Spinal cord (tissue), 9 donors: ENCODE measurements at regions not wholly inside any gene's neighbourhood (a gene's known extent, or its start where the extent isn't known, plus 50 kb on each side); places are given as distances from the start of the nearest gene placed in this dataset.

ENCODE experiments used
- DNase-seq, 6 donors: peaks; one replicate each; pipeline versions ENCODE4 v3.0.0 to v3.0.0-alpha.2; 2013 to 2015; ENCODE audit warnings: low spot score in 6 of 6, low read depth in 4 of 6
- H3K27ac ChIP-seq: one replicate; pipeline ENCODE4 v1.5.1; 2013; ENCODE audit warnings: low read depth, low read length, control low read depth
- H3K27me3 ChIP-seq: one replicate; pipeline ENCODE4 v1.6.1; 2013; ENCODE audit warnings: low read length; ENCODE audit not compliant: control insufficient read depth, insufficient read depth
- H3K36me3 ChIP-seq: one replicate; pipeline ENCODE4 v1.6.1; 2013; ENCODE audit warnings: low read length; ENCODE audit not compliant: control insufficient read depth, insufficient read depth
- H3K4me1 ChIP-seq: one replicate; pipeline ENCODE4 v1.6.1; 2013; ENCODE audit warnings: low read length; ENCODE audit not compliant: control insufficient read depth, insufficient read depth
- H3K4me3 ChIP-seq: one replicate; pipeline ENCODE4 v1.5.1; 2013; ENCODE audit warnings: low read depth, low read length, control low read depth
- H3K9me3 ChIP-seq: one replicate; pipeline ENCODE4 v1.6.1; 2013; ENCODE audit warnings: low read length; ENCODE audit not compliant: control insufficient read depth, insufficient read depth
- WGBS: methylation state at CpG from one replicate; pipeline ENCODE4 v1.1.5; 2013; ENCODE audit warnings: missing lambda C conversion rate; ENCODE audit not compliant: insufficient coverage; 5-methylcytosine and 5-hydroxymethylcytosine counted together
- donor health status: healthy.

DNA sequence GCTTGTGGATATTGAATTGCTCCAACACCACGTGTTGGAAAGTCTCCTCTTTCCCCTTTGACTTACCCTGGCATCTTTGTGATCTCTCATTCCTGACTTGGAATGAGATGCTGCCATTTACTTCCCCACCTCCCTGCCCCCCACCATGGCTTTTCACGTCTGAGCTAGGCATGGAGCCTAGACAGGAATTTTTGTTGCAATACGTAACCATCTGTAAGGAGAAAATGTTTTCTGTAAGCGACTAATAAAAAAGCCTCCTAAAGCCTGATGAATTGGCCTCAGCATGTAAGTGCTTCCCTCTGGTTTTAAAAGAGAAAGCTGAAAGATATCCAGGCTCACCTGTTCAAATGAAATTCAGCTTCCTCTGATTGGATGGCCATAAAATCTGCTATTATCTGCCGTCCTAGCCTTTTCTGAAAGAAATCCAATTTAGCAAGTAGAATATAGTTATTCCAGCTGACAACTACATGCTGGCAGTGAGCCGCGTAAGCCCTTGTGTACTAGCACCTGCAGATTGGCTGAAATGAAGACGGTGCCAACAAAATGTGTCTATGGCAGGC lies 200.1 kb downstream of the NSG2 start:
- H3K27me3 ChIP-seq: no peaks in the 10 kb centered on the region
- H3K27ac ChIP-seq: no peak overlapping the region
- no peaks in the 10 kb centered on the region for H3K36me3 ChIP-seq
- WGBS: 25% methylated on average over 5 of the region's 8 CpGs
- no peaks in the 10 kb centered on the region for H3K9me3 ChIP-seq
- DNase-seq: peak in 2 of 6 donors; percentile 62 to 93
- no peak overlapping the region for H3K4me3 ChIP-seq
- H3K4me1 ChIP-seq: no peaks in the 10 kb centered on the region

DNA sequence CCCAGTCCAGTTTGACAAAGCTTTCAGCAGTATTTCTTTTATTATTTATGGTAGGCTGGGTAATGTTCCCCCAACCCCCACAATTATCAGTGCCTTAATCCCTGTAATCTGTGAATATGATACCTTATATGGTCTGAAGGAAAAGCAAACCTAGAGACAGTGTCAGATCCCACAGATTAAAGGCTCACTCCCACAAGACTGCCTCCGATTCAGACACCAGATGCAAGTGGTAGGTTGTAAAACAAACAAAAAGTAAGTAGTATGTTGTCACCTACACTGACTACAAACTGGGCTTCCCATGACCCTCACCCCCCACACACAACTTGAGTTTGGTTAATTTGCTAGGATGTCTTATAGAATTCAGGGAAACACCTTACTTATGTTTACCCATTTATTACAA lies 201.2 kb downstream of the NSG2 start:
- H3K9me3 ChIP-seq: no peaks in the 10 kb centered on the region
- no peaks in the 10 kb centered on the region for H3K4me1 ChIP-seq
- no peak overlapping the region for H3K4me3 ChIP-seq
- H3K36me3 ChIP-seq: no peaks in the 10 kb centered on the region
- DNase-seq: no peak
- WGBS: no CpG with 5 or more reads among the region's 1 CpG
- H3K27me3 ChIP-seq: no peaks in the 10 kb centered on the region
- no peak overlapping the region for H3K27ac ChIP-seq

DNA sequence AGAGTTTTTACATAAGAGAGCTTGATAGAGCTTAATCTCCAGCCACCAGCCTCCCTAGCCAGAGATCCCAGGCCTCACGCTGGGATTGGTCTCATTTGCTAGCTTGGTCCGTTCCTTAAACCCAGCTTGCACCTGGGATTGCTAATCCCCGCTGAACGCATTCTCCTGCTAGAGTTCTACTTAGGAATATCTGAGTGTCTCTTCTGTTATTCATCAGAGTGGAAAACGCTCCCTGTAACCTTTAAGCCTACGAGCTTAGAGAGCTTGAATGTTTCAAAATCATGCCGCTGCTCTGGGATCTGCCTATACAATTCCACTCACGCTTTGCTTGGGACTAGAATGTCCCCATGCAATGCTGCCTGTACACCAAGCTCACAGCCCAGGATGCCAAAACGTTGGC lies 201.8 kb downstream of the NSG2 start:
- Histone ChIP-seq H3K4me3 (no peak overlapping the region), H3K4me1 (no peaks in the 10 kb centered on the region), H3K9me3 (no peaks in the 10 kb centered on the region), H3K36me3 (no peaks in the 10 kb centered on the region), H3K27me3 (no peaks in the 10 kb centered on the region), H3K27ac (no peak overlapping the region)
- WGBS: 75% methylated on average over 9 of the region's 9 CpGs
- peak in 1 of 6 donors; percentile 52 for DNase-seq

DNA sequence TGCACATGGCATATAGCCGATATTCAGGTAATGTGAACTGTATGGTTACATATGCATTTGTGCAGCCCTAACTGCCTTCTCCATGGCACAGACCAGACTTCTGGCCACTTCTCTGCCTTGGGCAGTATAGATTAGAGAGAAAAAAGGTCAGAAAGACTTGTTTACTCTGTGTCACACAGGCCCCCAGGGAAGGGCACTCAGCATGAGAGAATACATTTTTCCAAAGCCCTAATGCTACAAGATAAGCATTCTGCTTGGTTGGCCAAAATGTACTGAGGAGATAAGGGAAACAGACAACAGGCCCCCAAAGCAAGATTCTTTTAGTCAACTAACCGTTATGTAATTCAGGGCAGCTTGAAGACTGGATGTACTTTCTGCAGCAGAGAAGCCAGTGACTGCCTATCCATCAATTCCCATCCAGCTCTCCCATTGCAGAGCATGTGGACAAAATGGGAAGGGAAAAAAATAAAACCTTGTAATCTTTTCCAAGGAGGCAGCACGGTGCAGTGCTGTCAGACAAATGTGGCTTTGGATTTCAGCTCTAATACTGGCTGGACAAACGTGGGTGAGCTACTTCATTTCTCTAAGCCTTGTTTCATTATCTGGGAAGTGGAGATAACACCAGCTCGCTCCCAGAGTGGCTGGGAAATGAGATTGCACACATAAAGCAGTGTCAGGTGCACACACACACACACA lies 205.9 kb downstream of the NSG2 start:
- Histone ChIP-seq H3K9me3 (no peaks in the 10 kb centered on the region), H3K4me3 (no peak overlapping the region), H3K36me3 (no peaks in the 10 kb centered on the region), H3K27me3 (no peaks in the 10 kb centered on the region), H3K4me1 (no peaks in the 10 kb centered on the region), H3K27ac (no peak overlapping the region)
- 66% methylated on average over 3 of the region's 5 CpGs for WGBS
- peak in 1 of 6 donors; percentile 54 for DNase-seq

DNA sequence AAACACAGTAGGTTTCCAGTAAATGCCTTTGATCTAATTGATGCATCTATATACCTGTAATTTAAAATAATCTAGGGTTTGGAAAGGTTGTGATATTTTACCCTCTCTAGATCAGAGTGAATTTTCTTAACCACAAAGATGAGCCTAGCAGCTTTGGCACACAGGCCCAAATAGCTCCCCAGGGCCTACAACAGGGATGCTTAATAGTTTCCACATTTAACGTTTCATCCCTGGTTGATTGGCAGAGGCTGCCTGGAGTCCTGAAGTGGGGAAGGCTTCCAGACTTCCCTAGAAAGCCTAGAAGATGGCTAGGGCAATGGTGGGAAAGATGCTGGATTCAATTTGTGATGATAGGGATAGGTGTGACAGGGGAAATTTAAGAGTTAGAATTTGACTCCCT lies 206.6 kb downstream of the NSG2 start:
- Histone ChIP-seq H3K27me3 (no peaks in the 10 kb centered on the region), H3K9me3 (no peaks in the 10 kb centered on the region), H3K36me3 (no peaks in the 10 kb centered on the region), H3K27ac (no peak overlapping the region), H3K4me3 (no peak overlapping the region), H3K4me1 (no peaks in the 10 kb centered on the region)
- DNase-seq: no peak
- WGBS: 40% methylated on average over 1 of the region's 1 CpG

DNA sequence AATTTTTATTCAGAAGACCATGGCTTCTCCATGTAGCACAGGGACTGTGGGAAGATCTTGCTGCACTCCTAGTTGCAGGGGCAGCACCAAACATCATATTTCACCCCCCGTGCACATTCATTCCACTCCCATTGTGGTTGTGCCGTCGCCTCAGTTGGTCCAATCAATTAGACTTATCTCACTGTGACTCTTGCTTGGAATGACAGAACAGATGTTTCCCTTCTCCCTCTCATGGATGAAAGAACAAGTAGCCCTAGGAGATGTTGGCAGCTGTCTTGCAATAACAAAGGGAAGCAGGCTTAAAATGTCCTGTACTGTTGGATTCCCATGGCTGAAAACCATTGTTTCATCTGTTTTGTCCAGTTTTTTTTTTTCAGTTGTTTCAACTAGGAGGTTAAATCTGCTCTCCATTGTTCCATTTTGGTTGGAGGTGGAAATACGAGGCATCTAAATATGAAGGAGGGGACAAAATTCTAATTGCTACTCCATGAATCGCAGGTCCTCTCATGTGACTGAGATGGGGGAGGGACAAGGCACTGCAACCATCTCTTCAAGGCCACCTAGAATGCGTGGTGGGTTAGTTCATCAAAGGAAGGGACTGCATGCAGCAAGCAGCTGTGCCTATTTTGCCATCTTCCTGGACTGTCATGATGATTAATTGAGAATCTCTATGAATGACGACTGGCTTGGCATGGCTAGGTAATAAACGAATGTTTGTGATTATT lies 214.4 kb downstream of the NSG2 start:
- 53% methylated on average over 8 of the region's 8 CpGs for WGBS
- DNase-seq: peak in 1 of 6 donors; percentile 78
- Histone ChIP-seq H3K9me3 (no peaks in the 10 kb centered on the region), H3K27me3 (no peaks in the 10 kb centered on the region), H3K27ac (no peak overlapping the region), H3K4me3 (no peak overlapping the region), H3K4me1 (no peaks in the 10 kb centered on the region), H3K36me3 (no peaks in the 10 kb centered on the region)

DNA sequence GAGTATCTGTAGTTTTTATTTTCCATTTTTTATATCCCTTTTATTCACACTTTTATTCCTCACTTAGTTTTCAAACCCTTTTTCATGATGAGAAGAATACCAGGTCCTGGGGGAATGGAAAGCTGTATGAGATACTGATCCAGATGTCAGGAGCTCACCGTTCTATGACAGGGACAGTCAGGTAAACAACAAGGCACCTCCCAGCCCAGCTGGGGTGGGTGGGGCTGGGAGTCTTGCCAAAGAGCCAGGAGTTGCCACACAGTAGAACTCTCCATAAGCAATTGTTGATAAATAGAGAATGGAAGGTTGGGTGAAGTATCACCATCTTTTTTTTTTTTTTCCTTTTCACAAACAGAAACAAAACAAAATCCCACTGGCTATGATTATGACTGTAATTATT lies 225.8 kb downstream of the NSG2 start:
- no peak for DNase-seq
- WGBS: no CpG with 5 or more reads among the region's 1 CpG
- H3K9me3 ChIP-seq: no peaks in the 10 kb centered on the region
- H3K27me3 ChIP-seq: no peaks in the 10 kb centered on the region
- no peaks in the 10 kb centered on the region for H3K4me1 ChIP-seq
- H3K36me3 ChIP-seq: no peaks in the 10 kb centered on the region
- no peak overlapping the region for H3K27ac ChIP-seq
- H3K4me3 ChIP-seq: no peak overlapping the region

DNA sequence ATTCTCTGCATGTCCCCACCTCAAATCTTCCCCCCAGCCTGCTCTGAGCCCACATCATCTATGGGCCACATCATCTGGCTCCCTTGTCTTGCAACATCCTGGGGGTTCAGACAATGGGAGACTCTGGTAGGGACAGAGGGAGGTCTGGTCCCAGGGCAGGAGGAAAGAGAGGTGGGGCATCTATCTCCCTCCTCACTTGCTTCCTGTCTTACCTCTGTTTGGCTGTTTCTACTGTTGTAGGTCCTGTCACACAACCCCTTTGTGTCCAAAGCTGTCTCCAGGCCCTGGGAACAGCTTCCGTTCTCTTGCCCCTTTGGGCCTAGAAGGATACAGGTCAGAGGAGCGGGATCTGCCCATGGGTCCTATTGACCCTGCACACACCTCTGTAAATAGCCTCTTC lies 227.2 kb downstream of the NSG2 start:
- Histone ChIP-seq H3K27ac (no peak overlapping the region), H3K4me3 (no peak overlapping the region), H3K36me3 (no peaks in the 10 kb centered on the region), H3K9me3 (peaks cover 2% of the 10 kb centered on the region), H3K27me3 (no peaks in the 10 kb centered on the region), H3K4me1 (no peaks in the 10 kb centered on the region)
- no peak for DNase-seq
- 93% methylated on average over 2 of the region's 2 CpGs for WGBS

DNA sequence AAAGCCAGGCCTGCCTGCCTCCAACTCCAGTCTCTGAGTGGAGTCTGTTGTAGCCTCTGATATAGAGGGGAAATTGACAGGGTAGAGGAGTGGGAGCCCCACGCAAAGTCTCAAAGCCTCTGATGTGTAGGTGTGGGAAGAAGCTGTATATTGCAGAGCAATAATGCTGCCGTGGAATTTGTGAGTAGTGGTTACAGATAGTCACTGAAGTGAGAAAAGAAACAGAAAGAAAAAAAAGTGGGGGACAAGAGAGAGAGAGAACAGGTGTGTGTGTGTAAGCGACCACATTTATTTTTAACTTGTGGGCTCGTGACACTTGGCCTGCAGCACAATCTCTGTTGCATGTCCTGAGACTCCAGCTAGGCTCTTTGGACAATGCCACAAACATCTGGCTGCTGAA lies 227.8 kb downstream of the NSG2 start:
- H3K4me3 ChIP-seq: no peak overlapping the region
- 89% methylated on average over 3 of the region's 4 CpGs for WGBS
- no peaks in the 10 kb centered on the region for H3K36me3 ChIP-seq
- H3K4me1 ChIP-seq: no peaks in the 10 kb centered on the region
- no peak overlapping the region for H3K27ac ChIP-seq
- peaks cover 2% of the 10 kb centered on the region for H3K9me3 ChIP-seq
- no peaks in the 10 kb centered on the region for H3K27me3 ChIP-seq
- no peak for DNase-seq

DNA sequence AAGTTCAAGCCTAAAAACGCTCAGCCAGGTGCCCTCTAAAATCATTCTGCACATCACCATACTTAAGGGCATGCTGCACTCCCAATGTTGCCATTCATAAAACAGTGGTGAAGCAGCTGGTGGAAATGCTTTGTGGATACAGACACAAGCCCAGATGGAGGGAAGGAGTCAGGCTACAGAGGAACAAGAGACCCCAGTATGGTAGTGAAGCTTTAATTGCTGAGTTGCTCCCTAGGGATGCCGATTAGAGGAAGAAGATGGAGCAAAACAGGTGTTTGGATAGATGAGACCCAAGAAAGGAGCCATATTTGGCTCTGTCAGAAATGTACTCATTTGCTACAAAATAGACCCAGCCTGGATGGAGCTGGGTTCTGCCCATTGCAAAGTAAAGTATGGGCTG lies 230.5 kb downstream of the NSG2 start:
- Histone ChIP-seq H3K4me3 (no peak overlapping the region), H3K27me3 (no peaks in the 10 kb centered on the region), H3K27ac (no peak overlapping the region), H3K4me1 (no peaks in the 10 kb centered on the region), H3K36me3 (no peaks in the 10 kb centered on the region), H3K9me3 (peaks cover 2% of the 10 kb centered on the region)
- 25% methylated on average over 1 of the region's 2 CpGs for WGBS
- DNase-seq: peak in 1 of 6 donors; percentile 20
